ENCODE measurements at regions not wholly inside any gene's neighbourhood (a gene's known extent, or its start where the extent isn't known, plus 50 kb on each side); places are given as distances from the start of the nearest gene placed in this dataset.

- DNase-seq, result no peak
Observed at GRCh38 chr21:16768096-16768495, 744.7 kb upstream of the CXADR start.

GRCh38 chr21:16770266-16770665 lies 742.6 kb upstream of the CXADR start:
- no peak for DNase-seq

GRCh38 chr21:16773206-16773605 lies 739.6 kb upstream of the CXADR start:
- peak; percentile 7 for DNase-seq

GRCh38 chr21:16775076-16775475 lies 737.8 kb upstream of the CXADR start:
- no peak for DNase-seq

- no peak for DNase-seq
Observed at GRCh38 chr21:16777041-16777720, 735.7 kb upstream of the CXADR start.

- no peak for DNase-seq
Observed at GRCh38 chr21:16788584-16788983, 724.3 kb upstream of the CXADR start.

GRCh38 chr21:16789636-16790035 lies 723.2 kb upstream of the CXADR start:
- DNase-seq, result no peak

- no peak for DNase-seq
Observed at GRCh38 chr21:16792101-16792500, 720.7 kb upstream of the CXADR start.

GRCh38 chr21:16794950-16795349 lies 717.9 kb upstream of the CXADR start:
- DNase-seq, result no peak

- DNase-seq, result no peak
Observed at GRCh38 chr21:16796776-16797175, 716.1 kb upstream of the CXADR start.

GRCh38 chr21:16797540-16797939 lies 715.3 kb upstream of the CXADR start:
- DNase-seq, result no peak

GRCh38 chr21:16797966-16798365 lies 714.9 kb upstream of the CXADR start:
- peak; percentile 20 for DNase-seq

GRCh38 chr21:16800536-16801275 lies 712.1 kb upstream of the CXADR start:
- DNase-seq, result no peak

GRCh38 chr21:16811011-16811410 lies 701.8 kb upstream of the CXADR start:
- DNase-seq, result no peak

- no peak for DNase-seq
Observed at GRCh38 chr21:16811970-16812369, 700.9 kb upstream of the CXADR start.

- DNase-seq, result no peak
Observed at GRCh38 chr21:16815243-16815642, 697.6 kb upstream of the CXADR start.

- DNase-seq, result no peak
Observed at GRCh38 chr21:16821588-16821987, 691.3 kb upstream of the CXADR start.

- no peak for DNase-seq
Observed at GRCh38 chr21:16829532-16829931, 683.3 kb upstream of the CXADR start.

- DNase-seq, result no peak
Observed at GRCh38 chr21:16832791-16833190, 680.1 kb upstream of the CXADR start.

- DNase-seq, result peak; percentile 46
Observed at GRCh38 chr21:16834791-16835190, 678.1 kb upstream of the CXADR start.

GRCh38 chr21:16837321-16837720 lies 675.5 kb upstream of the CXADR start:
- peak; percentile 29 for DNase-seq

GRCh38 chr21:16837721-16838120 lies 675.1 kb upstream of the CXADR start:
- DNase-seq, result no peak

GRCh38 chr21:16838331-16838730 lies 674.5 kb upstream of the CXADR start:
- DNase-seq, result peak; percentile 67

- DNase-seq, result no peak
Observed at GRCh38 chr21:16840538-16840937, 672.3 kb upstream of the CXADR start.

Measured in skin of body (tissue), 1 donor.